ENCODE measurements at regions not wholly inside any gene's neighbourhood (a gene's known extent, or its start where the extent isn't known, plus 50 kb on each side); places are given as distances from the start of the nearest gene placed in this dataset.

DNA sequence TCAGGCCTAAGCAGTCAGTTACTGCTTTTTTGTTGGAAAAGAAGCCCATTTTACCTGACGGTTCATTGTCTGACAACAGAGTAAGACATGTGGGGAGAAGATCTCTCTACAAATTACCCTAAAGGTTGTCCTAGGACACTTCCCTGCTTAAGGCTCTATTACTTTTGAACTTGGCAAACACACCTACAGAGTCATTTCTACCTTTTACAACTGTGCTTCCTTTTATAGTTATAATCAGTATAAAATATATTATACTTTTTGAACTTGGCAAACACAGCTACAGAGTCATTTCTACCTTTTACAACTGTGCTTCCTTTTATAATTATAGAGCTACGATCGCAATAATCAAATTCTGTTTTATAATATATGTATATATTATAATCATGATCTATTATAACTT is 215.0 kb downstream of the TPRG1 start:
- no peak overlapping the region for H3K4me2 ChIP-seq (ENCODE audit: low read length)
- H3K4me3 ChIP-seq (ENCODE audit: low read depth, low read length, poor library complexity, severe bottlenecking), result no peak overlapping the region
- no peak for TF ChIP-seq EZH2phosphoT487 (IDR thresholded peaks at IDR 0.05; ENCODE audit: borderline replicate concordance, low read depth, low read length)
- TF ChIP-seq, protein P1, sequence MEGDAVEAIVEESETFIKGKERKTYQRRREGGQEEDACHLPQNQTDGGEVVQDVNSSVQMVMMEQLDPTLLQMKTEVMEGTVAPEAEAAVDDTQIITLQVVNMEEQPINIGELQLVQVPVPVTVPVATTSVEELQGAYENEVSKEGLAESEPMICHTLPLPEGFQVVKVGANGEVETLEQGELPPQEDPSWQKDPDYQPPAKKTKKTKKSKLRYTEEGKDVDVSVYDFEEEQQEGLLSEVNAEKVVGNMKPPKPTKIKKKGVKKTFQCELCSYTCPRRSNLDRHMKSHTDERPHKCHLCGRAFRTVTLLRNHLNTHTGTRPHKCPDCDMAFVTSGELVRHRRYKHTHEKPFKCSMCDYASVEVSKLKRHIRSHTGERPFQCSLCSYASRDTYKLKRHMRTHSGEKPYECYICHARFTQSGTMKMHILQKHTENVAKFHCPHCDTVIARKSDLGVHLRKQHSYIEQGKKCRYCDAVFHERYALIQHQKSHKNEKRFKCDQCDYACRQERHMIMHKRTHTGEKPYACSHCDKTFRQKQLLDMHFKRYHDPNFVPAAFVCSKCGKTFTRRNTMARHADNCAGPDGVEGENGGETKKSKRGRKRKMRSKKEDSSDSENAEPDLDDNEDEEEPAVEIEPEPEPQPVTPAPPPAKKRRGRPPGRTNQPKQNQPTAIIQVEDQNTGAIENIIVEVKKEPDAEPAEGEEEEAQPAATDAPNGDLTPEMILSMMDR (conservative IDR thresholded peaks at IDR 0.05; ENCODE audit: low read length), result no peak
- H3K79me2 ChIP-seq (ENCODE audit: insufficient read depth, low read depth, low read length), result no peaks in the 10 kb centered on the region
- H3K9me3 ChIP-seq (ENCODE audit: low read length), result no peaks in the 10 kb centered on the region
- POLR2A ChIA-PET, result interaction anchor here (0.6 kb wide), 1 partner anchor 326 kb away, joined by 3 read pairs; no protein-coding TSS in a partner anchor
- CTCF ChIA-PET (ENCODE audit: unreplicated experiment), result no interaction called here
- H2AFZ ChIP-seq (ENCODE audit: low read length), result no peak overlapping the region
- intact Hi-C loops (cut with micrococcal nuclease; ENCODE audit: unreplicated experiment), result loop anchor here (5.0 kb wide), 1 partner anchor 114 kb away; no protein-coding TSS in a partner anchor
- no peaks in the 10 kb centered on the region for H4K20me1 ChIP-seq (ENCODE audit: insufficient read depth, low read length)
- H3K4me1 ChIP-seq (ENCODE audit: insufficient read depth, low read length, poor library complexity, severe bottlenecking), result no peaks in the 10 kb centered on the region
- no TSS peak for BruUV-seq (replicated peaks)
- no peak for DNase-seq (ENCODE audit: low spot score)
- no peak overlapping the region for H3K27ac ChIP-seq (ENCODE audit: low read depth, low read length, poor library complexity, severe bottlenecking)
- H3K36me3 ChIP-seq (ENCODE audit: insufficient read depth, low read length), result no peaks in the 10 kb centered on the region
- no peaks in the 10 kb centered on the region for H3K9me2 ChIP-seq (ENCODE audit: insufficient read depth, low read length)

DNA sequence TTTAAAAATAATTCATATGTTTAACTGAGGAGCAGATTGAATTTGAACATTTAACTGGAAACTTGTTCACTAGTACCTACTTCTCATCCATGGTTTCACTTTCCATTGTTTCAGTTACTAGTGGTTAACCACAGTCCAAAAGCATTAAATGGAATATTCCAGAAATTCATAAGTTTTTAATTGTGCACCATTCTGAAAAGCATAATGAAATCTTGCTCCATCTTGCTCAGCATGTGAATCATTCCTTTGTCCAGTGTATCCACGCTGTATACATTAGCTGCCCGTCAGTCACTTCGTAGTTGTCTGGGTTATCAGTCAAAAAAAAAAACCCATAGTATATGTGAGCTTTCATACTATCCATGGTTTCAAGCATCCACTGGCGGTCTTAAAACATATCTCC is 217.6 kb downstream of the TPRG1 start:
- no peak overlapping the region for H3K27ac ChIP-seq (ENCODE audit: low read depth, low read length, poor library complexity, severe bottlenecking)
- H3K4me2 ChIP-seq (ENCODE audit: low read length), result no peak overlapping the region
- H2AFZ ChIP-seq (ENCODE audit: low read length), result no peak overlapping the region
- no peaks in the 10 kb centered on the region for H3K79me2 ChIP-seq (ENCODE audit: insufficient read depth, low read depth, low read length)
- no peaks in the 10 kb centered on the region for H3K9me2 ChIP-seq (ENCODE audit: insufficient read depth, low read length)
- H3K4me1 ChIP-seq (ENCODE audit: insufficient read depth, low read length, poor library complexity, severe bottlenecking), result peaks cover 8% of the 10 kb centered on the region
- no peak for DNase-seq (ENCODE audit: low spot score)
- POLR2A ChIA-PET, result no interaction called here
- TF ChIP-seq, protein P1 (conservative IDR thresholded peaks at IDR 0.05; ENCODE audit: low read length), result no peak
- no peak for TF ChIP-seq EZH2phosphoT487 (IDR thresholded peaks at IDR 0.05; ENCODE audit: borderline replicate concordance, low read depth, low read length)
- CTCF ChIA-PET (ENCODE audit: unreplicated experiment), result no interaction called here
- BruUV-seq (replicated peaks), result no TSS peak
- no peak overlapping the region for H3K4me3 ChIP-seq (ENCODE audit: low read depth, low read length, poor library complexity, severe bottlenecking)
- H4K20me1 ChIP-seq (ENCODE audit: insufficient read depth, low read length), result no peaks in the 10 kb centered on the region
- H3K36me3 ChIP-seq (ENCODE audit: insufficient read depth, low read length), result no peaks in the 10 kb centered on the region
- intact Hi-C loops (cut with micrococcal nuclease; ENCODE audit: unreplicated experiment), result loop anchor here (5.0 kb wide), 1 partner anchor 117 kb away; no protein-coding TSS in a partner anchor
- no peaks in the 10 kb centered on the region for H3K9me3 ChIP-seq (ENCODE audit: low read length)

DNA sequence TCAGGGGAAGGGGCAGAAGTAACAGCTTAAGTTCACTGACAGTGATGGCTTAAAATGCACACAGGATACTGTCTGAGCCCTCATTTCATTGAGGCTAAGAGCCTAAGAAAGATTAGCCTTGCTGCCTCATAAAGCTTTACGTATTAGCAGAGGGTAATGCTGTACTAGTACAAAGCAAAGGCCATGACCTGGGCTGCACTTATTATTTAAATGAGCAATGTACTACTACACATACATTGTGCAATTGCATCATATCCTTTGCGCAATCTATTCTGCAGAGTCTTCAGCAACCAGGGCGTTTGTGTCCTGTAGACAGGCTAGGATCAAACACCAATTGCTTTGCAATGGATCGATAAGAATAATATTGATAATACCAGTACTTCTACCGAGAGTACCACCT is 221.8 kb downstream of the TPRG1 start:
- ChIA-PET CTCF (ENCODE audit: unreplicated experiment) (no interaction called here), POLR2A (interaction anchor here (0.8 kb wide), 1 partner anchor 89 kb away, joined by 4 read pairs; no protein-coding TSS in a partner anchor)

More for the DNA sequence above, 221.8 kb downstream of the TPRG1 start:
- Histone ChIP-seq H4K20me1 (ENCODE audit: insufficient read depth, low read length) (no peaks in the 10 kb centered on the region), H3K36me3 (ENCODE audit: insufficient read depth, low read length) (no peaks in the 10 kb centered on the region), H2AFZ (ENCODE audit: low read length) (no peak overlapping the region), H3K9me3 (ENCODE audit: low read length) (no peaks in the 10 kb centered on the region), H3K4me1 (ENCODE audit: insufficient read depth, low read length, poor library complexity, severe bottlenecking) (peaks cover 22% of the 10 kb centered on the region), H3K4me2 (ENCODE audit: low read length) (no peak overlapping the region), H3K4me3 (ENCODE audit: low read depth, low read length, poor library complexity, severe bottlenecking) (no peak overlapping the region), H3K79me2 (ENCODE audit: insufficient read depth, low read depth, low read length) (no peaks in the 10 kb centered on the region), H3K27ac (ENCODE audit: low read depth, low read length, poor library complexity, severe bottlenecking) (no peak overlapping the region), H3K9me2 (ENCODE audit: insufficient read depth, low read length) (no peaks in the 10 kb centered on the region)
- no TSS peak for BruUV-seq (replicated peaks)
- TF ChIP-seq, protein P1 (conservative IDR thresholded peaks at IDR 0.05; ENCODE audit: low read length), result no peak
- TF ChIP-seq EZH2phosphoT487 (IDR thresholded peaks at IDR 0.05; ENCODE audit: borderline replicate concordance, low read depth, low read length), result no peak
- peak; percentile 2 for DNase-seq (ENCODE audit: low spot score)
- intact Hi-C loops (cut with micrococcal nuclease; ENCODE audit: unreplicated experiment), result no loop called here

Data from OCI-LY7 (cell line).